HS-5 (cell line): ENCODE measurements at regions not wholly inside any gene's neighbourhood (a gene's known extent, or its start where the extent isn't known, plus 50 kb on each side); places are given as distances from the start of the nearest gene placed in this dataset.
"Not testable (repeated sequence)": the region's sequence is repeated elsewhere in the genome, so short reads cannot be mapped to it uniquely, and the experiment has no call there.

ENCODE experiments used
- DNase-seq: peaks from one replicate; pipeline ENCODE4 v3.0.0-alpha.2; 2012; ENCODE audit warnings: low read depth

DNA sequence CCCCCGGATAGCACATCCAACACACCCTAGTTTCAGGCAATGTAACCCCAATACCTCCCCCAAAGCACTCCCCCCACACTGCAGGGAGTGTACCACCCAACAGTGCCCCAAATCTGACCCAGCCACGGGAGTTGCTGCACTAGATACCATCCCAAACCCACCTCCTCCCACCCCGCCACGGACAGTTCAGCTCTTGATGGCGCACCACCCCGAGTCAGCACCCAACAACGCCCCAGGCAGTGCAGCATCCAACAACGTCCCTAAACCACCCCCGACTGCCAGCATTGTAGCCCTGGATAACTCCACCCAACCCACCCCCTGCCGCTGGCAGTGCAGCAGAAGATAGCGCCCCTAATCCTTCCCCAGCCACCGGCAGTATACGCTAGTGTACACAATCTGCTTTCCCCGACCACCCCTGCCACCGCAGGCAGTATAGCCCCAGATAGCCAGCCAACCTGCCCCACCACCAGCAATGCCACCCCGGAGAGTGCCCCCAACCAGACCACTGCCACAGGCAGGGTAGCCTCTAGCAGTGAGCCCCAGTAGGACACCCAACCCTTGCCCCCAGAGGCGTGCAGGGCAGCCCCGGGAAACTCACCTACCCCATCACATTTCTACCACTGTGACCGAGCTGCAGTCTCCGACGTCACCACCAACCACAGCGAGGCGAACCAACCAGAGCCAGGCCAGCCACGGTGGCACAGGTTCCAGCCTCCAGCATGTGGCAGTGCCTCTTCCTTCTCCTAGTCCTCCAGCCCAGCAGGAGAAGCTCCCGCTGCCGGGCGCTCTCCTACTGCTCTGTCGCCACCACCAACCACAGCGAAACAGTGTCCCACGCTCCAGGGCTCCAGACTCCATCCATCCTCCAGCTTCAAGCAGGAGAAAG, 178.1 kb downstream of the POTEB3 start:
- no peak for DNase-seq

DNA sequence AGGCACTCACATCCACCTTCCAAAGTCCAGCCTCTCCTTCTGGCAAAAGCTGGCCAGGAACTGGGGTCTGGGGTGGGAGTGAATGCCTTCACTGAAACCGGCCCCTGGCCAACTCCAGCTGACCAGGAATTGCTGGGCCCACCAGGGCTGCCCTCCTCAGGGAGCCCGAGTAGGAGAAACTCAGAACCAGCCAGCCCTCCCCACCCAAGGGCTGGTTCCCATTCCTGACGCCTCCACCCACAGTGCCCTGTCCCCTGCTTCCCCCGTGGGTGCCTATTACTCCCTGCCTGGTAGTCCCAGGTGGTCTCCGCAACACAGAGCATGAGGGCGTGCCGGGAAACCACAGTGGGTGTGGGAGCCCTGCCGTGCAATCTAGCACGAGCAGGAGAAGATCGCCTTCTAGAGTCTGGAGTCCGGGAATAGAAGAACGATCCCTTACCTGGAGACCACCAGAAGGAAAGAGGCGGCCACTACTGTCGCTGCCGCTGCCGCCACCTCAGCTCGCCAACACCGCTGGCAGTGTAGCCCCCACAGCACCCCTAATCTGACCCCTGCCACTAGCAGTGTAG, 178.8 kb downstream of the POTEB3 start:
- no peak for DNase-seq

DNA sequence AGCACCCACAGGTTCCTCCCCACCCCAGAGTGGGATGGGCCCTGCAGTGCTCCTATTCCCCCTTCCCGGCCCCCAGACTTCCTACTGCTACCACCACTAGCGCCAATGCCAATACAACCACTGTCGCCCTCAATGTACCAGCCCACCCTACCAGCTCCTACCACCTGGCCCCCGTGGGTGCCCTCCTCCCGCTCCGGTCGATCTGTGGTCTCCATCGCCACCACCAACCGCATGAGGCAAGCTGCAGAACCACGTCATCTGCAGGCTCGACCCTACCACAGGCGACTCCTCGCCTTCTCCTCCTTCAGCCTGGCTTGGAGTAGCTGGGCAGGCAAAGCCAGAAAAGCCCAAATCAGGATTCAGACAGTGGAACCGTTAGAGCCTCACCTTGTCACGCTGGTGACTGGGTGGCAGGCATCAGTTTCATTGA, 179.3 kb downstream of the POTEB3 start:
- DNase-seq, result no peak

DNA sequence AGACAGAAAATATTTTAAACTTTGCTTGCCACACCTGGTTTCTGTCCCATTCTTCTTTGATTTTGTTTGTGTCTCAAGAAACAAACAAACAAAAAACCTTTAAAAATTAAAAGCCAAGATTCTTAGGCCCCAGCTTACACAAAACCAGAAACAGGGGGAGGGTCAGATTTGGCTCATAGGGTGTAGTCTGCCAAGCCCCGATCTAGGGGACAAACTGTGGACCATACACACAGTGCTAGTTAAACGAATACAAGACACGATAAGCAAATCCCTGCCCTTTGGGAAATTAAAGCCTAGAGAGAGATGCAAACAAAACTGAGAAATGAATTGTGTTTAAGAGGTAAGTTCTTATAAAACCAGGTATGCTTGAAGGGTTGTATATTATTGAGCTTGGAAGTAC, 181.7 kb downstream of the POTEB3 start:
- DNase-seq, result not testable (repeated sequence)

DNA sequence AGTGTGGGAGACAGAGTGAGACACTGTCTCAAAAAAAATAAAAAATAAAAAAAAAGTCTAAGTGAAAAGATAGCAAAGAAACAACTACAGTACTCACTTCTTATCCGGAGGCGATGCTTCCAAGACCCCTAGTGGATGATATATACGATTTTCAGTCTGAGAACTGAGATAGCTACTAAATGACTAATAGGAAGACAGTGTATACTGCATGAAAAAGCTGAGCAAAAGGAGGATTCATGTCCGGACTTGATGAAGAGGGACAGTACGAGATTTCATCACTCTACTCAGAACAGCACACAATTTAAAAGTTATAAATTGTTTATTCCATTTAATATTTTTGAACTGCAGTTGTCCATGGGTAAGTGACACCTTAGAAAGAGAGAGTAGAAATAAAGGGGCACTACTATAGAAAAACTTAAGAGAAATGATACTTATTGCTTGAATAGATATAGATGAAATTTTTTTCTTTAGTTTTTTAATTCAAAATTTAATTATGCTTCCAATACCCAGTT, 190.7 kb downstream of the POTEB3 start:
- DNase-seq, result not testable (repeated sequence)
